ENCODE measurements at regions not wholly inside any gene's neighbourhood (a gene's known extent, or its start where the extent isn't known, plus 50 kb on each side); places are given as distances from the start of the nearest gene placed in this dataset.

GRCh38 chr3:156761713-156762451, 64.3 kb upstream of the LEKR1 start:
- TF ChIP-seq, protein P1, sequence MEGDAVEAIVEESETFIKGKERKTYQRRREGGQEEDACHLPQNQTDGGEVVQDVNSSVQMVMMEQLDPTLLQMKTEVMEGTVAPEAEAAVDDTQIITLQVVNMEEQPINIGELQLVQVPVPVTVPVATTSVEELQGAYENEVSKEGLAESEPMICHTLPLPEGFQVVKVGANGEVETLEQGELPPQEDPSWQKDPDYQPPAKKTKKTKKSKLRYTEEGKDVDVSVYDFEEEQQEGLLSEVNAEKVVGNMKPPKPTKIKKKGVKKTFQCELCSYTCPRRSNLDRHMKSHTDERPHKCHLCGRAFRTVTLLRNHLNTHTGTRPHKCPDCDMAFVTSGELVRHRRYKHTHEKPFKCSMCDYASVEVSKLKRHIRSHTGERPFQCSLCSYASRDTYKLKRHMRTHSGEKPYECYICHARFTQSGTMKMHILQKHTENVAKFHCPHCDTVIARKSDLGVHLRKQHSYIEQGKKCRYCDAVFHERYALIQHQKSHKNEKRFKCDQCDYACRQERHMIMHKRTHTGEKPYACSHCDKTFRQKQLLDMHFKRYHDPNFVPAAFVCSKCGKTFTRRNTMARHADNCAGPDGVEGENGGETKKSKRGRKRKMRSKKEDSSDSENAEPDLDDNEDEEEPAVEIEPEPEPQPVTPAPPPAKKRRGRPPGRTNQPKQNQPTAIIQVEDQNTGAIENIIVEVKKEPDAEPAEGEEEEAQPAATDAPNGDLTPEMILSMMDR (IDR thresholded peaks at IDR 0.05), result no peak
- no peak for TF ChIP-seq EZH2 (IDR thresholded peaks at IDR 0.05)
- TF ChIP-seq EZH2phosphoT487 (IDR thresholded peaks at IDR 0.05), result no peak

Measured in neural progenitor cell (in vitro differentiated cells).